DND-41 (cell line): ENCODE measurements at regions not wholly inside any gene's neighbourhood (a gene's known extent, or its start where the extent isn't known, plus 50 kb on each side); places are given as distances from the start of the nearest gene placed in this dataset.

ENCODE experiments used
- EZH2 ChIP-seq: IDR thresholded peaks from 3 replicates; pipeline ENCODE4 v1.6.1; 2012; ENCODE audit warnings: borderline replicate concordance, low read depth, mild to moderate bottlenecking, moderate library complexity, low read length, inconsistent platforms; ENCODE audit not compliant: severe bottlenecking
- TF ChIP-seq, protein P1 (sequence below): IDR thresholded peaks from 2 replicates; pipeline ENCODE4 v1.5.1; 2012; ENCODE audit warnings: borderline replicate concordance, low read length, moderate library complexity, mild to moderate bottlenecking; ENCODE audit not compliant: poor library complexity, severe bottlenecking; ENCODE audit errors: extremely low read depth

DNA sequence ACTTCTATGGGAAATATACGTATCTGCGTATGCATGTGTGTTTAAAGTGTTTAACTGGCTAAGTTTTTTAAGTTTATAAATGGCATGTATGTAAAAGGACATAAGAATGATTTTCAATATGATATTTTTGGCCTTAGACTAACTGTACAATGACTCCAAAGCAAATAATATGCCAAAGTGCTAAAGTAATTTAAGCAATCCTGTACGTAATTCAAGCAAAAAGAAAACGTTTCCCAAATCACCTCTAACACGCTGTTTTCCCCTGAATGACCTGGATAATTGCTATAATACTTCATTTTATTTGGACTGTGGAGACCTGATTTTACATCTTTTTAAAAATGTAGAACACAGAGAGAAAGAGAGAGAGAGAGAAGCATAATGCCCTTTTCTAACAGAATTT, 183.0 kb upstream of the HAND2 start:
- TF ChIP-seq, protein P1, sequence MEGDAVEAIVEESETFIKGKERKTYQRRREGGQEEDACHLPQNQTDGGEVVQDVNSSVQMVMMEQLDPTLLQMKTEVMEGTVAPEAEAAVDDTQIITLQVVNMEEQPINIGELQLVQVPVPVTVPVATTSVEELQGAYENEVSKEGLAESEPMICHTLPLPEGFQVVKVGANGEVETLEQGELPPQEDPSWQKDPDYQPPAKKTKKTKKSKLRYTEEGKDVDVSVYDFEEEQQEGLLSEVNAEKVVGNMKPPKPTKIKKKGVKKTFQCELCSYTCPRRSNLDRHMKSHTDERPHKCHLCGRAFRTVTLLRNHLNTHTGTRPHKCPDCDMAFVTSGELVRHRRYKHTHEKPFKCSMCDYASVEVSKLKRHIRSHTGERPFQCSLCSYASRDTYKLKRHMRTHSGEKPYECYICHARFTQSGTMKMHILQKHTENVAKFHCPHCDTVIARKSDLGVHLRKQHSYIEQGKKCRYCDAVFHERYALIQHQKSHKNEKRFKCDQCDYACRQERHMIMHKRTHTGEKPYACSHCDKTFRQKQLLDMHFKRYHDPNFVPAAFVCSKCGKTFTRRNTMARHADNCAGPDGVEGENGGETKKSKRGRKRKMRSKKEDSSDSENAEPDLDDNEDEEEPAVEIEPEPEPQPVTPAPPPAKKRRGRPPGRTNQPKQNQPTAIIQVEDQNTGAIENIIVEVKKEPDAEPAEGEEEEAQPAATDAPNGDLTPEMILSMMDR: no peak
- TF ChIP-seq EZH2: no peak
